GM21526 (cell line): ENCODE measurements at regions not wholly inside any gene's neighbourhood (a gene's known extent, or its start where the extent isn't known, plus 50 kb on each side); places are given as distances from the start of the nearest gene placed in this dataset.
"Not testable (repeated sequence)": the region's sequence is repeated elsewhere in the genome, so short reads cannot be mapped to it uniquely, and the experiment has no call there.

Source experiments
- ATAC-seq: cut with Tn5 transposase; IDR thresholded peaks from one replicate; pipeline ENCODE4 v1.9.1; 2021; ENCODE audit warnings: moderate library complexity; ENCODE audit not compliant: unreplicated experiment, low FRiP score

- ATAC-seq, result no peak
Measured at GRCh38 chr4:188714501-188714900, 575.3 kb downstream of the TRIML1 start.

GRCh38 chr4:188714907-188715306 lies 575.7 kb downstream of the TRIML1 start:
- ATAC-seq, result no peak

DNA sequence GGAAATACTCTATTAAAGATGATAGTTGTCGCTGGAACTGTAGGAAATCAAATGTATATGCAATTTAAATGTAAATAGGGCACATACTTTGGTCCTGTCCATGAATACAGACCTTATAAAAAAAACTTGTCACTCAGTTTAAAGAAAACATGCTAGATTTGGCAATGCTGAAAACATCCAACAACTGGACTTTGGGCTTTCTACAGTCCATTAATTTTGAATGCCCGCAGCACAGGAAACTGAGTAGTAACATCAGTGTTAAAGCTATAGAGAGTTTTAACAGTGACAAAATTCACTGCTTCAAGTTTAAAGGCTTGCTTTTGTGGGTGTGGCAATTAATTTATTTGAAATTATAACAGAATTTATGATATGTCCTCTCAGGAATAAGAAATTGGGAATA lies 578.4 kb downstream of the TRIML1 start:
- ATAC-seq, result no peak

- ATAC-seq, result no peak
Measured at GRCh38 chr4:188719794-188720193, 580.6 kb downstream of the TRIML1 start.

DNA sequence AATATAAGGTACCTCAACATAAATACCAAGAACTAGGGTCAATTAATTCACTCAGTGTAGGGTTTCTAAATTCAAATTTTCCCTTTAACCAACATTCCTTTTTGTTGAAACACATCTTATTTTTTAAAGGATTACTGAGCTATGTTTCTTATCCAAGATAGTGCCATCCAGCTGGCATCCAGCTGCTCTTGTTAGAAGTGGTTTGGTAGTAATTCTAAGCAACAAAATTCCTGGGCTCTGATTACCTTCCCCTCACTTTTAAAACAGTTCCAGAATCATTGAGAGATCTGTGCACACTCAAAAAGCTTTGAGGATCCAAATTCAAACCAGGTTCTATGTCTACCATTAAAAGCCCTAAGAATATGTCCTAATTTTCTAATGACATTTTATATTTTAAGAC lies 583.7 kb downstream of the TRIML1 start:
- ATAC-seq, result no peak

- ATAC-seq, result no peak
Measured at GRCh38 chr4:188727746-188728145, 588.5 kb downstream of the TRIML1 start.

DNA sequence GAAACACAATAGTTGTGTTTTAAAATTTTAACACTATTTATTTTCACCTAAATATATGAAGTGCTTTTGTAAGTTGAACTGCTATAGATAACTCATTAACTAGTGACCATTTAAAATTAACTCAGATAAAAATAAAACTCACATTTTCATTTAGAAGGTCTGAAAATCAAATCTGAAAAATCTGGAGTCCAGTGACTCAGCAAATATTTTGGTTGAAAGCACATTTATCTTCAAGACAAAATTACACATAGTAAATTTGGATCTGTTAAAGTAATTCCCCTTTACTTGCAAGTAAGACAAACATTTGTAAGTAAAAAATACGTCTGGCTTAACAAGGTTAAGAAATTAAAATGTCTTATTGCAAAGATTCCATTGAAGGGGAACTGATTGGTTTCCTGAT lies 589.1 kb downstream of the TRIML1 start:
- no peak for ATAC-seq

DNA sequence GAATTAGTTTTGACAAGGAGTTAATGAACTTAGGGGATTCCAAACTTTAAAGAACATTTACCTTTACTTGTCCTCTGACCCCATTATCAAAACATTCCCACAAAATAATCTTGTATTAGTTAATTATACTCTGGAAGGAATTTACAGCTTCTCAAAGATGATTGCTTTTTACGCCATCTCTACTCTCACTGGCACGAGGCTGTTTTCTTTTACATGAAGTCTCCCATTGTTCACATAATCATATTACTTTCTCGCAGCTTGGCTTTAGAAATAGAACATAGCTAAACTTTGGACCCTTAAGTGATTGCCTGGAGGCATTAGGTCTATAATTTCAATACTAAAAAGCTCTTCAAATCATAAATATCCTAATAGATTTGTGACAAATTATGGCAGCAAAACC lies 592.9 kb downstream of the TRIML1 start:
- no peak for ATAC-seq

DNA sequence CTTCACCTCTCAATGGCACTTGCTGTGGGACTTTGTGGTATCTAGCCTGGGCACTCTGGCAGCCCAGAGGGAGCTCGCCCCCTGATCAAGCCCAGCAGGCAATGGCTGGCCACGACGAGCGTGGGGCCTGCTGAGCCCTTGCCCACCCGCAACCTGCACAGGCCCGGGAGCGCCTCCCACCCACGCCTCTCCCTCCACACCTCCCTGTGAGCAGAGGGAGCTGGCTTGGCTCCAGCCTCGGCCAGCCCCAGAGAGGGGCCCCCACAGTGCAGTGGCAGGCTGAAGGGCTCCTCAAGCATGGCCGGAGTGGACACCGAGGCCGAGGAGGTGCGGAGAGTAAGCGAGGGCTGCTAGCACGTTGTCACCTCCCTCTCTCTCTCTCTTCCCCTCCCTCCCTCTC lies 595.8 kb downstream of the TRIML1 start:
- no peak for ATAC-seq

DNA sequence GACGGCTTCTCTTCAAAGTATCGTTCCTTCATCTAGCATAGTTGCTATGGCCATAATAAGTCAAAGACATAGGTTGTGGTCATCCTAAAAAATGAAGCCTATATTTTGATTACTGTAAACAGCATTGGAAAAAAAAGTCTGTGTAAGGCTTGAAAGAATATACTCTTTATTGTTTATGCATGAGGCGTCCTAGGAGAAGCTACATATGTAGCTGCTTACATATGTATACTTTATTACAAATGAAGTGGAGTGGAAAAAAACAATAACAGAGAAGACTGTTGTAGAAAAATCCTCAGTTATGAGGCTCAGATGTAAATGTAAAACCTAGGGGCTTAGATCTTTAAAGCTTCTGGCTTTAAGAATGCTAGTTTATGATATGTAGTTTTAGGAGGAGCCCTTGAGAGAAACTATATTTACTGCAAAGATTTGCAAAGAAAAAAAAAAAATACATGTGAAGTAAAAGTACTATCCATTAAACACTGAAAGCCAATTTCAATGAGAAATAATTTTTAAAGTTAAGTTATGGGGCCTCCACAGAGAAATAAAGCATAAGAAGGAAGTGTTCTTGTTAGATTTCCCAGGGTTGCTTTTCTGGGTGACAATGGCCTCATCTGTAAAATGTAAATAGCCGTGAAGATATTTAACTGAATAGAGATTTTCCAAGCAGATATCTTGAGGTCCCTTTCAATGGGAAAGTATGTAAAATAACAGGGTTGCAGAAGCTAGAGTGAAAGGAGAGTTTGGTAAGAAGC lies 598.2 kb downstream of the TRIML1 start:
- no peak for ATAC-seq

- not testable (repeated sequence) for ATAC-seq
Measured at GRCh38 chr4:188738290-188738689, 599.0 kb downstream of the TRIML1 start.

DNA sequence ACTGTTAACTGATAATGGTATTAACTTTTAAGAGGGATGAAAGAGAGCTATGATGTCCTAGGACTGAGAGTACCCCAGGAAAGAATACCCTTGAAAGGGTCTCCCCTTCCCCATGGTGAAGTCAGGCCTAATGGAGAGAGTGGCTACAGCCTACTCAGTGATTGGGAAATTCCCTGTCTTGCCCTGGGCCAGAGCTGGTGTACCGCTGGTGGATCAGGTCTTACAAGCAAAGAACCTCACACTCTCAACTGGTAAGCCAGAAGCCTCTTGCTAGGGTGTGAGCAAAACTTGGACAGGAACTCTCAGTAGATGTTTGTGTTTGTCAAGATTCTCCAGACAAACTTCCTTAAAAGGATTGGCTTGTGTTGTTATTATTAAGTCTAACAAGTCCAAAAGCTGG lies 600.9 kb downstream of the TRIML1 start:
- not testable (repeated sequence) for ATAC-seq

DNA sequence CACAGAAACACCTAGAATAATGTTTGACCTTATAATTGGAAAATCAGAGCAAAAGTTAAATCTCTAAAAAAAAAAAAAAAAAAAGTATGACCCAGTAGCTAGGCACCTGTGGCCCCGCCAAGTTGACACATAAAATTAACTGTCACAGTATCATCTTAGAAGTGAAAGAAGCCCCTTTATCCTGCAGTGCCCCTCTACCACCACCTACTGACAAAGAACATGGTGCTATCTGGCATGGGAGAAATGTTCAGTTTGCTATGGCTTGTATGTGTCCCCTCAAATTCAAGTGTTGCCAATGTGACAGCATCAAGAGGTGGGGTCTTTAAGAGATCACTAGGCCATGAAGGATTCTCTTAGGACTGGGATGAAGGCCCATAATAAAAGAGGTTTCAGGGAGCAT lies 601.5 kb downstream of the TRIML1 start:
- not testable (repeated sequence) for ATAC-seq

- ATAC-seq, result no peak
Measured at GRCh38 chr4:188754372-188755002, 615.2 kb downstream of the TRIML1 start.

DNA sequence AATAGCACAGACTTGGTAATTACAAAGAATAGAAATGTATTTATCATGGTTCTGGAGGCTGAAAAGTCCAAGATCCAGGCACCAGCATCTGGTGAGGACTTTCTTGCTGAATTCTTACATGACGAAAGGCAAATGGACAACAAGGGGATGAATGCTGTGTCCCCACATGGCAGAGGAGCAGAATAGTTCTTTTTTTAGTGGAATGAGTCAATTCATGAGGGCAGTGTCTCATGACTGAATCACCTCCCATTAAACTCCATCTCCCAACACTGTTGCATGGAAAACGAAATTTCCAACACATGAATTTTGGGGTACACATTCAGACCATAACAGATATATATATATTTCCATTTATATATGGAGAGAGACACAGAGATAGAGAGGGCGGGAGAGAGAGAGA lies 628.3 kb downstream of the TRIML1 start:
- ATAC-seq, result no peak

GRCh38 chr4:188778905-188779304 lies 639.7 kb downstream of the TRIML1 start:
- ATAC-seq, result no peak

- no peak for ATAC-seq
Measured at GRCh38 chr4:188779581-188779980, 640.3 kb downstream of the TRIML1 start.

- ATAC-seq, result no peak
Measured at GRCh38 chr4:188780028-188780427, 640.8 kb downstream of the TRIML1 start.

GRCh38 chr4:188780686-188781085 lies 641.4 kb downstream of the TRIML1 start:
- ATAC-seq, result no peak

DNA sequence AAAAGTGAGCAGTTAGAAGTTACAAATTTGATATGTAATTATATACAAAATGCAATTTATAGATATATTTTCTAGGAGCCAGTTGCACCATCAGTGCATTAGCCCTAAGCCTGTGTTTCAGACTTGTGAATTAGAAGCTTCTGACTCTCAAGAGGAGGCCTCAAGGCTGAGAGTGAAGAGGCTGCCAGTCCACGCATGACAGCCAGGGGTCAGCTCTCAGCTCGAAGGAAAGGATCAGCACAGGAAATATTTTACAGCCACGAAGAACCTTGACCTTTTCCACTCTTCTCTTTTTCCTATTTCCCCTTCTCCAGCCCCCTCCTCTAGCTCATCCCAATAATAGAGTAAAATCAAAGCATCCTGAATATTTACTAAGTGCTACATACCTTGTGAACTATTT lies 642.4 kb downstream of the TRIML1 start:
- ATAC-seq, result no peak

GRCh38 chr4:188783175-188783574 lies 643.9 kb downstream of the TRIML1 start:
- ATAC-seq, result no peak

DNA sequence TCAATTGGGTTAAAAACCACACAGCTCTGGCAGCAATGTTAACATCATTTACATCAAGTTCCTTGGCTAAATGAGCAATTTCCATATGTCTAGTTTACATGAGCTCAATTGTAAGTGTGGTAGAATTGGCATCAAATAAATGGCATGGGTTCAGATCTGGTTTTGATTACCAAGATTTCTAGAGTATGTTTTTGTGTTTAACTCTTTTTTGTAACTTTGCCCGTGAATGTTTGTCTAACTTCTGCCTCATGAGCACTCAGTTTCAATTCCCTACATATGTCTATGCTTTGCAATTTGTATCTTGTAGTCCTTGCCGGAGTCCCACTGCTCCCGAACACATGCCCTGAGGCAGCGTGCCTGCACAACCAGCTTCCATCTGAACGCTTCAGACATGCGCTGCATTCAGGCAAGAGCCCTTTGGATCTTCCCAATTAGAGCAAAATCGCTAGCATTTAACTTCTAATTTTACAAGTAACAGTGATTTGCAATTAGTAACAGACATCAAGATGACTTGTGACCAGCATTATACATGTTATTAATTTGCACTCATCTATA lies 644.4 kb downstream of the TRIML1 start:
- no peak for ATAC-seq
